HEK293T (cell line): ENCODE measurements at regions not wholly inside any gene's neighbourhood (a gene's known extent, or its start where the extent isn't known, plus 50 kb on each side); places are given as distances from the start of the nearest gene placed in this dataset.

Experiments
- FOXM1 ChIP-seq: fragments of 450-650 bp; IDR thresholded peaks from 2 replicates; pipeline ENCODE4 v1.6.1; 2017; ENCODE audit warnings: mild to moderate bottlenecking, borderline replicate concordance
- TARDBP ChIP-seq: fragments of 450-650 bp; IDR thresholded peaks from 2 replicates; pipeline ENCODE4 v1.6.1; 2016
- TF ChIP-seq, protein P1 (sequence below): fragments of 450-650 bp; IDR thresholded peaks from 2 replicates; pipeline ENCODE4 v1.6.1; 2016

DNA sequence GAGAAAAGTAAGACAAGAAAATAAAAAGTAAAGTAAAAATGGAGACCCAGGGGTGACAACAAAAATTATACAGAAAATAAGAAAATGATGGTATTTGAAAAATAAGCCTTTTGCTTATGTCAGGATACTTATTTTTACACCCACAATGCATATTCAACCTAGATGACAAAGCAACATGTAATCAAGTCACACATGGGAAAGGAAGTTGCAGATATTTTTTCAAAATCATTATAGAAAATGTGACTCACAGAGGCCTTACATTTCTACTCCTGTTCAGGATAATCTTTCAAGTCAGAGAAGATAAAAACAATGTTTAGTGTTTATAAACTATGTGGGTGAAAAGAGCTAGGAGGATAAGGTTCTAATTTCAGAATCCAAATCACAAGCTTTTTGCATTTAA is 275.3 kb upstream of the UBE2E3 start:
- TF ChIP-seq TARDBP (no peak), FOXM1 (no peak)
- TF ChIP-seq, protein P1, sequence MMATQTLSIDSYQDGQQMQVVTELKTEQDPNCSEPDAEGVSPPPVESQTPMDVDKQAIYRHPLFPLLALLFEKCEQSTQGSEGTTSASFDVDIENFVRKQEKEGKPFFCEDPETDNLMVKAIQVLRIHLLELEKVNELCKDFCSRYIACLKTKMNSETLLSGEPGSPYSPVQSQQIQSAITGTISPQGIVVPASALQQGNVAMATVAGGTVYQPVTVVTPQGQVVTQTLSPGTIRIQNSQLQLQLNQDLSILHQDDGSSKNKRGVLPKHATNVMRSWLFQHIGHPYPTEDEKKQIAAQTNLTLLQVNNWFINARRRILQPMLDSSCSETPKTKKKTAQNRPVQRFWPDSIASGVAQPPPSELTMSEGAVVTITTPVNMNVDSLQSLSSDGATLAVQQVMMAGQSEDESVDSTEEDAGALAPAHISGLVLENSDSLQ: no peak
